Ovary (tissue), 7 donors: ENCODE measurements at regions not wholly inside any gene's neighbourhood (a gene's known extent, or its start where the extent isn't known, plus 50 kb on each side); places are given as distances from the start of the nearest gene placed in this dataset.

Experiments used
- DNase-seq, 5 donors: peaks; one replicate each; pipeline ENCODE4 v3.0.0-alpha.2; 2019 to 2020
- H3K27ac ChIP-seq, 2 donors: fragments of 200-600 bp; one replicate each; pipeline versions ENCODE4 v1.5.1 to v1.8.0; 2019 to 2022
- H3K27me3 ChIP-seq: fragments of 200-600 bp; one replicate; pipeline ENCODE4 v1.8.0; 2022
- H3K36me3 ChIP-seq: fragments of 200-600 bp; sonication (generic); one replicate; pipeline ENCODE4 v1.5.1; 2019
- H3K4me1 ChIP-seq: one replicate; pipeline ENCODE4 v1.8.1; 2013; ENCODE audit warnings: mild to moderate bottlenecking, moderate library complexity; ENCODE audit not compliant: insufficient read depth
- H3K4me3 ChIP-seq: fragments of 200-600 bp; sonication (generic); one replicate; pipeline ENCODE4 v1.5.1; 2017
- H3K9me3 ChIP-seq, 2 donors: fragments of 200-600 bp in 1 of 2; sonication (generic) in 1 of 2; one replicate each; pipeline versions ENCODE4 v1.5.1 to v1.8.1; 2013 to 2019; ENCODE audit warnings: mild to moderate bottlenecking in 1 of 2, moderate library complexity in 1 of 2
- CTCF ChIP-seq, 3 donors: fragments of 450-650 bp in 2 of 3; fragments of 200-600 bp in 1 of 3; IDR thresholded peaks; one replicate each; pipeline versions ENCODE4 v1.5.1 to v1.8.0; 2016 to 2022; ENCODE audit warnings: antibody characterized with exemption in 3 of 3, mild to moderate bottlenecking in 1 of 3
- EP300 ChIP-seq: sonication (generic); formaldehyde crosslinking; IDR thresholded peaks from one replicate; pipeline ENCODE4 v1.6.1; 2017; ENCODE audit warnings: antibody characterized with exemption
- POLR2A ChIP-seq: fragments of 450-650 bp; IDR thresholded peaks from one replicate; pipeline ENCODE4 v1.6.1; 2017; ENCODE audit warnings: antibody characterized with exemption, mild to moderate bottlenecking, moderate library complexity
- WGBS, 3 donors: extraction: QIAGEN DNeasy Blood & Tissue Kit in 1 of 3; methylation state at CpG; one replicate each; pipeline versions ENCODE4 v1.1.5 to v1.1.7; 2013 to 2017; 5-methylcytosine and 5-hydroxymethylcytosine counted together
- intact Hi-C, 4 donors: fragments of 100-400 bp; cut with DNase I; formaldehyde crosslinking; loops; one replicate each; pipeline versions ENCODE4 v1.11.0 to v1.15.1; 2022 to 2023
- donor health status: DM: no; HTN: no; CAD: no; lungs with moderate emphysema.
- donor health status: DM: no; HTN: no; CAD: no.
- donor health status: Bipolar disorder and iron deficiency.
- donor health status: DM: no; HTN: no; CAD: no.
- donor health status: DM: yes; HTN: yes; CAD: no.

GRCh38 chr1:60893136-60893930 lies 189.0 kb upstream of the NFIA start:
- Histone ChIP-seq H3K36me3 (no peaks in the 10 kb centered on the region), H3K9me3 (no peaks in the 10 kb centered on the region), H3K27ac (no peak overlapping the region), H3K4me3 (no peak overlapping the region), H3K27me3 (no peaks in the 10 kb centered on the region), H3K4me1 (no peaks in the 10 kb centered on the region)
- WGBS, 3 donors: 28 to 48% (median 34%) methylated on average over 11 of the region's 11 CpGs
- no peak for DNase-seq
- TF ChIP-seq EP300 (no peak), POLR2A (no peak)
- intact Hi-C loops: no loop called here

GRCh38 chr1:60891765-60892164 lies 190.6 kb upstream of the NFIA start:
- no peak for TF ChIP-seq POLR2A
- no peak for TF ChIP-seq CTCF (IDR thresholded peaks at IDR 0.05)
- no peak for TF ChIP-seq EP300
- no peak for DNase-seq
- Histone ChIP-seq H3K27ac (no peak overlapping the region), H3K9me3 (no peaks in the 10 kb centered on the region), H3K4me3 (no peak overlapping the region), H3K27me3 (no peaks in the 10 kb centered on the region), H3K36me3 (no peaks in the 10 kb centered on the region), H3K4me1 (no peaks in the 10 kb centered on the region)
- WGBS, 3 donors: 57 to 90% (median 87%) methylated on average over 3 of the region's 3 CpGs
- intact Hi-C loops: no loop called here

GRCh38 chr1:60891281-60891680 lies 191.1 kb upstream of the NFIA start:
- H3K36me3 ChIP-seq: no peaks in the 10 kb centered on the region
- no peak for DNase-seq
- TF ChIP-seq EP300: no peak
- no peak for TF ChIP-seq POLR2A
- no peak overlapping the region for H3K4me3 ChIP-seq
- no peaks in the 10 kb centered on the region for H3K9me3 ChIP-seq
- WGBS, 3 donors: 79 to 86% (median 82%) methylated on average over 6 of the region's 6 CpGs
- H3K27me3 ChIP-seq: no peaks in the 10 kb centered on the region
- intact Hi-C loops: no loop called here
- H3K27ac ChIP-seq: no peak overlapping the region
- no peaks in the 10 kb centered on the region for H3K4me1 ChIP-seq

GRCh38 chr1:60890664-60891063 lies 191.7 kb upstream of the NFIA start:
- TF ChIP-seq POLR2A: no peak
- TF ChIP-seq EP300: no peak
- TF ChIP-seq CTCF (IDR thresholded peaks at IDR 0.05): no peak
- Histone ChIP-seq H3K27ac (no peak overlapping the region), H3K27me3 (no peaks in the 10 kb centered on the region), H3K4me3 (no peak overlapping the region), H3K9me3 (no peaks in the 10 kb centered on the region), H3K4me1 (no peaks in the 10 kb centered on the region), H3K36me3 (no peaks in the 10 kb centered on the region)
- intact Hi-C loops: no loop called here
- DNase-seq: no peak

- H3K27ac ChIP-seq: no peak overlapping the region
- no peaks in the 10 kb centered on the region for H3K36me3 ChIP-seq
- H3K4me1 ChIP-seq: no peaks in the 10 kb centered on the region
- TF ChIP-seq EP300 (no peak), POLR2A (no peak), CTCF (IDR thresholded peaks at IDR 0.05) (no peak)
- no peak for DNase-seq
- intact Hi-C loops: no loop called here
- no peaks in the 10 kb centered on the region for H3K9me3 ChIP-seq
- H3K27me3 ChIP-seq: no peaks in the 10 kb centered on the region
- 93 to 96% (median 95%) methylated on average over 2 of the region's 2 CpGs for WGBS, 3 donors
- no peak overlapping the region for H3K4me3 ChIP-seq
Observed at GRCh38 chr1:60889709-60890108, 192.7 kb upstream of the NFIA start.
